Large intestine (tissue), 3 donors: ENCODE measurements at regions not wholly inside any gene's neighbourhood (a gene's known extent, or its start where the extent isn't known, plus 50 kb on each side); places are given as distances from the start of the nearest gene placed in this dataset.

Experiments
- DNase-seq, 2 donors: peaks; one replicate each; pipeline versions ENCODE4 v3.0.0 to v3.0.0-alpha.2; 2013
- H3K27ac ChIP-seq: one replicate; pipeline ENCODE4 v1.5.1; 2013; ENCODE audit warnings: low read length
- H3K27me3 ChIP-seq: 2 replicates; pipeline ENCODE4 v1.6.1; 2013; ENCODE audit warnings: low read length; ENCODE audit not compliant: control insufficient read depth, insufficient read depth
- H3K36me3 ChIP-seq: 2 replicates; pipeline ENCODE4 v1.6.1; 2013; ENCODE audit warnings: low read length; ENCODE audit not compliant: control insufficient read depth, insufficient read depth
- H3K4me1 ChIP-seq: one replicate; pipeline ENCODE4 v1.6.1; 2013; ENCODE audit warnings: low read length; ENCODE audit not compliant: control insufficient read depth, insufficient read depth
- H3K4me3 ChIP-seq: one replicate; pipeline ENCODE4 v1.5.1; 2013; ENCODE audit warnings: low read length
- H3K9me3 ChIP-seq: one replicate; pipeline ENCODE4 v1.6.1; 2013; ENCODE audit warnings: mild to moderate bottlenecking, low read depth, low read length, moderate library complexity; ENCODE audit not compliant: control insufficient read depth
- WGBS: methylation state at CpG from one replicate; pipeline ENCODE4 v1.1.5; 2013; ENCODE audit warnings: low lambda C conversion rate; ENCODE audit not compliant: insufficient coverage; 5-methylcytosine and 5-hydroxymethylcytosine counted together

DNA sequence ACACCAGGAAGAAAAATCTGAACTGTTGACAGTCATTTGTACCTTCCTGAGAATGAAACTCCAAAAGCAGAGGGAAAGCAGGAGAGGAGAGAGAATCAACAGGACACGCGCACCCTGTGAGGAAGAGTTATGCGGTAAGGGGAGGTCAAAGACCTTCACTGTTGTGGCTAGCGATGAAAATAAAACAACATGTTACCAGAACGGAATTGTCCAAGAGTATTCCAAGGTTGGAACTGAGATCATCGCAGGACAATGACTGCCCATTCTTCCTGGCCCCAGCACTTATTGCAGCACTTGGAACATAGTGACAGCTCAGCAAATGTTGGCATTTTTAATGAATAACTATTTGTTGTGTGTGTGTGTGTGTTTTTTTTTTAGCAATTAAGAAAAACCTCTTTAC, 176.0 kb upstream of the TSC22D1 start:
- H3K4me3 ChIP-seq = no peak overlapping the region
- WGBS = no CpG with 5 or more reads among the region's 6 CpGs

DNA sequence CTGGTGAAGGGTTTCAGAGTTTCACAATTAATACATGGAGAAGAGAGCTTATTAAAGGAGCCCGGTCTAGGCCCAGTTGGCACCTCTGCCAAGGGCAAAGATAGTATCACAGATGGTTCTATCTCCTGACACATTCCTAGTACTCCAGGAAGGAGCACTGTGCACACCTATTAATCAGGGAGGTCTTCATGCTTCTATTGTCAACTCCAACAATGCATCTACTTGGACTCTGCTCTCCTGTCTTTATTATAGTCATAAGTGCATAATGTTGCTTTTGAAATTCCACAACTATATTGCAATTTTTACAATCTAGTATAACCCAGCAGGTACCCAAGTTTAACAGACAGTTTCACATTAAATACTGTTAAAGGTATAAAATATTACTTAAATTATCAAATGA, 174.5 kb upstream of the TSC22D1 start:
- Histone ChIP-seq H3K4me3 (no peak overlapping the region), H3K27ac (peak overlapping the region; percentile 43), H3K4me1 (peaks cover 43% of the 10 kb centered on the region), H3K27me3 (no peaks in the 10 kb centered on the region), H3K36me3 (no peaks in the 10 kb centered on the region), H3K9me3 (no peaks in the 10 kb centered on the region)
- DNase-seq = peak in 1 of 2 donors; percentile 81
- WGBS = no CpG with 5 or more reads among the region's 1 CpG

More for the DNA sequence above, 176.0 kb upstream of the TSC22D1 start:
- no peaks in the 10 kb centered on the region for H3K9me3 ChIP-seq
- H3K27ac ChIP-seq = peak overlapping the region; percentile 43
- H3K36me3 ChIP-seq = no peaks in the 10 kb centered on the region
- H3K27me3 ChIP-seq = no peaks in the 10 kb centered on the region
- peaks cover 52% of the 10 kb centered on the region for H3K4me1 ChIP-seq
- peak in 1 of 2 donors; percentile 57 for DNase-seq

DNA sequence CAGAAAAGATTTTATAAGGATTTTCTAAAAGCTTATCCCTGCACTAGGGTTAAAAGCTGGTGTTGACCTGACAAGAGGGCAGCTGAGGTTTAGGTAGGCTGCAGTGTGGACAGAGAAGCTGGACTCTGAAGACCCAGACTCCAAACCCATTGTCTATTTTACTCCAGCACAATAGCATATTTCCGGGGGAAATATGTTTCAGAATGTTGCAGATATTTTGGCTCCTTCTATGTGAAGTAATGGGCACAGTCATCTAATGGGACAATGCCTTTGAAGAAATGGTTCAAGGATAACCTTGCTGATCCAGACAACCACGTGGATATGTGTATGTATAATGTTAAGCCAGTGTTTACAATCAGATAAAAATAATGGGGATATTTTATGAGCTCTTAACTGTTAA, 173.8 kb upstream of the TSC22D1 start:
- H3K4me1 ChIP-seq = peaks cover 37% of the 10 kb centered on the region
- no peaks in the 10 kb centered on the region for H3K9me3 ChIP-seq
- no peak overlapping the region for H3K27ac ChIP-seq
- H3K36me3 ChIP-seq = no peaks in the 10 kb centered on the region
- no peak for DNase-seq
- WGBS = no CpG with 5 or more reads among the region's 2 CpGs
- H3K4me3 ChIP-seq = no peak overlapping the region
- H3K27me3 ChIP-seq = no peaks in the 10 kb centered on the region

DNA sequence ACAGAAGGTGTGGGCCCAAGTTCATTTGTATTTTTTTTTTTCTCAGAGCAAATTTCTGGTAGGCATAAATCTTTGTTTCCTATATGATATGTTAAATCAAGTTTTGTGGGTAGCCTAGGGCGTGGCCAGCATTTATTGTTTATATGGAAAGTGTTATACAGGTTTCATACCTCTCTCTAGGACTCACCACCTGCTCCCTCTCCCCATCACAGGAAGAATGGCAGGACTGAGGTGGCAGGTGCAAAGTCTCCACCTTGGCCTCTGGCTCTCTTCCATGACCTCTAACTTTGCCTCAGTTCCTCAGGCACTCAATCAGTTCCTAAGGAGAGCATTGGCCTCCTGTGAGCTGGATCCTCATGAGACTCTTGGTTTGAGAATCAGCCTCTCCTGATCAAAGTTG, 172.3 kb upstream of the TSC22D1 start:
- Histone ChIP-seq H3K27ac (no peak overlapping the region), H3K4me3 (no peak overlapping the region), H3K36me3 (no peaks in the 10 kb centered on the region), H3K27me3 (no peaks in the 10 kb centered on the region), H3K9me3 (peaks cover 3% of the 10 kb centered on the region), H3K4me1 (peaks cover 28% of the 10 kb centered on the region)
- DNase-seq = no peak
- no CpG with 5 or more reads among the region's 1 CpG for WGBS

DNA sequence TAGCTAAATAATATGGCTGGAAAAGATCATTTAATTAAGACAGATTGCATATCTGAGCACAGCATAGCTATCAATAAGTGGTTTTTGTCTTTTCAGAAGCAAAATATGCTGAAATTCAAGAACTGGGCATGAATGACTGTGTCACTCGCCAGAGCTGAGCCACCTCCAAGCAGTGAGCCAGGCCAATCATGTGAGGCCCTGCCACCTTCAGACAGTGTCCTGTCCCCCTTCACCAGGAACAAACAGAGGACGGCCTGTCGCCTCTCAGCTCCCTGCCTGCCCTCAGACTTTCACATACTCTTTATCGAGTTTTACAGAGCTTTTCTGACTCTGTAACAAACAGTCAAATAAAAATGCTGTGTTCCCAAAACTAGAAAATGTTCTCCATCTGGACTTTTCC, 171.0 kb upstream of the TSC22D1 start:
- no CpG with 5 or more reads among the region's 4 CpGs for WGBS
- Histone ChIP-seq H3K36me3 (no peaks in the 10 kb centered on the region), H3K4me1 (peaks cover 18% of the 10 kb centered on the region), H3K9me3 (peaks cover 3% of the 10 kb centered on the region), H3K27me3 (no peaks in the 10 kb centered on the region), H3K4me3 (no peak overlapping the region), H3K27ac (no peak overlapping the region)
- no peak for DNase-seq

DNA sequence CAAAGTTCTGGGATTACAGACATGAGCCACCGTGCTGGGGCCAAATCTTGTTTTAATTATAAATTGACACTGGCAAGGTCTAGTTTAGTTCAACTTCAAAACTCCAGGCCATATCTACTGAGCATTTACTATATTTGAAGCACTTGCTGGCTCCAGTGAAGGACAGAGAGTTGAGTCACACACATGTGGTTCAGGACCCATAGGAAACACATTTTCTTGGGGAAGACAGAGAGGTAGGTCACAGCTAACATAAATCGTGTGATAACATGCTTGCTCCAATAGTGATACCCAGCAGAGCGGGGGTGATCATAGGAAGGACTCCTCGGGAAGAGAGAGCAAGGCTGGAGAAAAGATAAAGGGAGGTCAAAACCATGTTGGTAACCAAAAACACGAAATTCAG, 170.6 kb upstream of the TSC22D1 start:
- Histone ChIP-seq H3K9me3 (peaks cover 3% of the 10 kb centered on the region), H3K4me1 (peaks cover 13% of the 10 kb centered on the region), H3K36me3 (no peaks in the 10 kb centered on the region), H3K27ac (no peak overlapping the region), H3K4me3 (no peak overlapping the region), H3K27me3 (no peaks in the 10 kb centered on the region)
- 90% methylated on average over 3 of the region's 5 CpGs for WGBS
- no peak for DNase-seq

DNA sequence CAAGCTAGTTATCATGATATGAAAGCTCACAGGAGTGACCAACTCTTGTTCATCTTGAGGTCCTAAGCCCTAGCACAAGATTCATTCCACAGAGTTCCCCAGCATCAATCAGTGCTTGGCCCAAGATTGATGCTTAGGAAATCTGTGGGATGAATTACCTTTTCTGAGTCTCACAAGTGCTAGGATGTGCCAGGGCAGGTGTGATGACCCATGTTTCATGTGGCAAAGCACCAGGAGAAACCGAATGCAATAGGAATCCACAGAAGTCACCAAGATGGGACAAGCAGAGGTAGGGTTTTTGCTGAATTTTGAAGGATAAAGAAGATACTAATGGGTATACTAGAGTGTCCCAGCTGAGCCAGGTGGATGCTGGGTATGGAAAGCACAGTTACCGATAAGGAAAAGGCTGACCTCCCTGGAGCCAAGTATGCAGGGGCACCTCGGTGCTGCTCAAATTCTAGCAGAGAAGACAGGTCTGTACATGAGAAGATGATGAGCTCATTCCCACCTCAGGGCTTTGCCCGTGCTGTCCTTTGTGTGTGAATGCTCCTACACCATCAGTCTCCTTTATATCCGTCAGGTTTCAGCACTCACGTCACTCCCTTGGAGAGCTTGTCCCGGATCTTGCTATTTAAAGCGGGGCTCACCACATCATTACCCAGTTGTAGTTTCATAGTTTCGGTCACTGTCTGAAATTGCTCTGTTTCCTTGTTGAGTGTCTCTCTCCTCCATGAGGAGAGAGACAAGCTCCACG, 168.9 kb upstream of the TSC22D1 start:
- WGBS = 100% methylated on average over 1 of the region's 10 CpGs

DNA sequence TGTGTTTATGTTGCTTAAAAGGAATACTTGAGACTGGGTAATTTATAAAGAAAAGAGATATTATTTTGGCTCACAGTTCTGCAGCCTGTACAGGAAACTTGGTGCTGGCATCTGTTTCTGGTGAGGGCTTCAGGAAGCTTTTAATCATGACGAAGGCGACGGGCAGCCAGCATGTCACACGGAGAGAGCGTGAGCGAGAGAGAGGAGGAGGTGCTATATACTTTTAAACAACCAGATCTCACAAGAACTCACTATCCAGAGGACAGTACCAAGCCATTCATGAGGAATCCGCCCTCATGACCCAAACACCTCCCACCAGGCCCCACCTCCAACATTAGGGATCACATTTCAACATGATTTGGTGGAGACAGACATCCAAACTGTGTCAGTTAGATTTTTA, 163.4 kb upstream of the TSC22D1 start:
- Histone ChIP-seq H3K4me1 (no peaks in the 10 kb centered on the region), H3K9me3 (peaks cover 3% of the 10 kb centered on the region), H3K27me3 (no peaks in the 10 kb centered on the region), H3K27ac (no peak overlapping the region), H3K36me3 (no peaks in the 10 kb centered on the region), H3K4me3 (no peak overlapping the region)
- DNase-seq = no peak
- no CpG with 5 or more reads among the region's 7 CpGs for WGBS

More for the DNA sequence above, 168.9 kb upstream of the TSC22D1 start:
- Histone ChIP-seq H3K27ac (no peak overlapping the region), H3K36me3 (no peaks in the 10 kb centered on the region), H3K27me3 (no peaks in the 10 kb centered on the region), H3K4me1 (peaks cover 2% of the 10 kb centered on the region), H3K4me3 (no peak overlapping the region), H3K9me3 (peaks cover 3% of the 10 kb centered on the region)
- no peak for DNase-seq

DNA sequence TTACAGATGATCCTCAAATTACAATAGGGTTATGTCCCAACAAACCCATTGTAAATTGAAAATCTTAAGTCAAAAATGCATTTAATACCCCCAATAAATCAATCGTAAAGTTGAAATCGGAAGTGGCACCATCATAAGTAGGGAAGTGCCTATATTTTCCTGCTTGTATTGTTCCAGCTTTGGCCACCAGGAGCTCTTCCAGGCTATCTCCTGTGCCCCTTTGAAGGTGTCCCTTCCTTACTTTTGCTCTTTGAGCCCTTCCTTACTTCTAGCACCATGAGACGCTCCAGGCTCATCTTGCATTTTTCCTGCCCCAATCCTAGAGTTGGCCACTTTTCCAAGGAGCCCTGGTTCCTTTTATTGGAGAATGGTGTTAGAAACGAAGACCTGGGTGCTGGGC, 163.0 kb upstream of the TSC22D1 start:
- DNase-seq = no peak
- no peaks in the 10 kb centered on the region for H3K27me3 ChIP-seq
- peaks cover 3% of the 10 kb centered on the region for H3K9me3 ChIP-seq
- no peak overlapping the region for H3K27ac ChIP-seq
- 88% methylated on average over 3 of the region's 4 CpGs for WGBS
- no peaks in the 10 kb centered on the region for H3K36me3 ChIP-seq
- no peak overlapping the region for H3K4me3 ChIP-seq
- no peaks in the 10 kb centered on the region for H3K4me1 ChIP-seq

DNA sequence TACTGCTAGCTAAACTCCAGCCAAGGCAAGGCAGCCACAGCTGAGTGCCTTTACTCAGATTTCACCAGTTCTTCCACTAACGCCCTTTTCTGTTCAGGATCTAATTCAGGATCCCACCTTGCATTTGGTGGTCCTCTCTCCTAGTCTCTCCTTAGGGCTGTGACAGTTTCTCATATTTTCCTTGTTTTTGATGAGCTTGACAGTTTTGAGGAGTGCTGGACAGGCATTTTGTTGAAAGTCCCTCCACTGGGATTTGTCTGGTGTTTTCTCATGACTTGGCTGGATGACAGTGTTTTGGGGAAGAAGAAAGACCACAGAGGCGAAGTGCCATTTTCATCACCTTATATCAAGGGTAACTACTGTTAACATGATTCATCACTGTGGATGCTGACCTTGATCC, 162.3 kb upstream of the TSC22D1 start:
- H3K36me3 ChIP-seq = no peaks in the 10 kb centered on the region
- H3K27ac ChIP-seq = no peak overlapping the region
- DNase-seq = no peak
- H3K4me3 ChIP-seq = no peak overlapping the region
- WGBS = no CpG with 5 or more reads among the region's 2 CpGs
- H3K9me3 ChIP-seq = no peaks in the 10 kb centered on the region
- H3K27me3 ChIP-seq = no peaks in the 10 kb centered on the region
- H3K4me1 ChIP-seq = no peaks in the 10 kb centered on the region

DNA sequence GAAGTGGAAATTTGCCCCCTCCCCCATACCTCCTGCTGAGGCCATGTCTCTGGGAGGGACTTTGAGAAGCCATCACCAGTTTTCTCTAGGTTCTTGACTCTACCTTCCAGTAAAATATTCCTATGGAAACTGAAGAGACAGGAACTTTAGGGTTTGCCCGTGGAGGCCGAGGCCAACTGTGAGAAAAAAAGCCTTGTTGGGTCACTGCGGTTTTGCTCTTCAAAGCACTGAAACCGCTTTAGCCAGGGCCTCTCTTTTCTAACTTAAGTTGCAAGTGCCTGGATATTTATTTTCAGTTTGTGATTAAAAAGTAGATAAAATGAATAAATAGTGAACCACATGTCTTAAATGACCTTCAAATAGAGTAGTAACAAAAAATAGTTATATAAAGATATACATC, 159.7 kb upstream of the TSC22D1 start:
- Histone ChIP-seq H3K27ac (no peak overlapping the region), H3K4me1 (peaks cover 9% of the 10 kb centered on the region), H3K36me3 (no peaks in the 10 kb centered on the region), H3K4me3 (no peak overlapping the region), H3K9me3 (no peaks in the 10 kb centered on the region), H3K27me3 (no peaks in the 10 kb centered on the region)
- WGBS = no CpG with 5 or more reads among the region's 4 CpGs
- DNase-seq = no peak
